ENCODE measurements at regions not wholly inside any gene's neighbourhood (a gene's known extent, or its start where the extent isn't known, plus 50 kb on each side); places are given as distances from the start of the nearest gene placed in this dataset.

- H3K27me3 ChIP-seq (ENCODE audit: control insufficient read depth in 3 of 3, insufficient read depth in 3 of 3, low read length in 3 of 3) = no peaks in the 10 kb centered on the region
- FAIRE-seq = no peak
- H3K4me1 ChIP-seq (ENCODE audit: control insufficient read depth in 3 of 3, insufficient read depth in 2 of 3, low read depth in 1 of 3, low read length in 2 of 3) = peaks cover 0 to 3% (median 0%) of the 10 kb centered on the region in 3 donors
- H3K9me3 ChIP-seq (ENCODE audit: control insufficient read depth in 2 of 2, insufficient read depth in 1 of 2, low read depth in 1 of 2, low read length in 1 of 2) = no peaks in the 10 kb centered on the region
- WGBS, 3 donors = 65 to 77% (median 68%) methylated on average over 2 of the region's 2 CpGs
- no peak for DNase-seq
- H3K36me3 ChIP-seq (ENCODE audit: control insufficient read depth in 3 of 3, insufficient read depth in 2 of 3, low read depth in 1 of 3, low read length in 3 of 3) = no peaks in the 10 kb centered on the region
- H3K27ac ChIP-seq (ENCODE audit: low read depth in 1 of 3, low read length in 2 of 3) = no peak overlapping the region
- H3K4me3 ChIP-seq (ENCODE audit: low read depth in 1 of 3, low read length in 3 of 3) = no peak overlapping the region
These were observed 260.6 kb upstream of the MAGI2 start for GRCh38 chr7:79714081-79714480.

- WGBS, 3 donors = 31 to 51% (median 34%) methylated on average over 1 of the region's 1 CpG
- DNase-seq (no peak), FAIRE-seq (no peak)
- Histone ChIP-seq H3K27ac (ENCODE audit: low read depth in 1 of 3, low read length in 2 of 3) (no peak overlapping the region), H3K9me3 (ENCODE audit: control insufficient read depth in 2 of 2, insufficient read depth in 1 of 2, low read depth in 1 of 2, low read length in 1 of 2) (no peaks in the 10 kb centered on the region), H3K36me3 (ENCODE audit: control insufficient read depth in 3 of 3, insufficient read depth in 2 of 3, low read depth in 1 of 3, low read length in 3 of 3) (no peaks in the 10 kb centered on the region), H3K4me1 (ENCODE audit: control insufficient read depth in 3 of 3, insufficient read depth in 2 of 3, low read depth in 1 of 3, low read length in 2 of 3) (peaks cover 0 to 3% (median 0%) of the 10 kb centered on the region in 3 donors), H3K27me3 (ENCODE audit: control insufficient read depth in 3 of 3, insufficient read depth in 3 of 3, low read length in 3 of 3) (no peaks in the 10 kb centered on the region), H3K4me3 (ENCODE audit: low read depth in 1 of 3, low read length in 3 of 3) (no peak overlapping the region)
These were observed 259.8 kb upstream of the MAGI2 start for GRCh38 chr7:79713276-79713675.

GRCh38 chr7:79711660-79712059 lies 258.2 kb upstream of the MAGI2 start:
- Histone ChIP-seq H3K27ac (ENCODE audit: low read depth in 1 of 3, low read length in 2 of 3) (no peak overlapping the region), H3K4me1 (ENCODE audit: control insufficient read depth in 3 of 3, insufficient read depth in 2 of 3, low read depth in 1 of 3, low read length in 2 of 3) (peaks cover 0 to 3% (median 0%) of the 10 kb centered on the region in 3 donors), H3K4me3 (ENCODE audit: low read depth in 1 of 3, low read length in 3 of 3) (no peak overlapping the region), H3K36me3 (ENCODE audit: control insufficient read depth in 3 of 3, insufficient read depth in 2 of 3, low read depth in 1 of 3, low read length in 3 of 3) (no peaks in the 10 kb centered on the region), H3K27me3 (ENCODE audit: control insufficient read depth in 3 of 3, insufficient read depth in 3 of 3, low read length in 3 of 3) (no peaks in the 10 kb centered on the region), H3K9me3 (ENCODE audit: control insufficient read depth in 2 of 2, insufficient read depth in 1 of 2, low read depth in 1 of 2, low read length in 1 of 2) (no peaks in the 10 kb centered on the region)
- WGBS, 3 donors = 60 to 76% (median 68%) methylated on average over 4 of the region's 4 CpGs
- DNase-seq (no peak), FAIRE-seq (no peak)

- no peak for FAIRE-seq
These were observed 256.3 kb upstream of the MAGI2 start for GRCh38 chr7:79709574-79710409.

GRCh38 chr7:79702116-79702515 lies 248.6 kb upstream of the MAGI2 start:
- H3K36me3 ChIP-seq (ENCODE audit: control insufficient read depth in 3 of 3, insufficient read depth in 2 of 3, low read depth in 1 of 3, low read length in 3 of 3) = no peaks in the 10 kb centered on the region
- DNase-seq (no peak), FAIRE-seq (no peak)
- H3K9me3 ChIP-seq (ENCODE audit: control insufficient read depth in 2 of 2, insufficient read depth in 1 of 2, low read depth in 1 of 2, low read length in 1 of 2) = peaks cover 0 to 2% of the 10 kb centered on the region in 2 donors
- no peaks in the 10 kb centered on the region for H3K27me3 ChIP-seq (ENCODE audit: control insufficient read depth in 3 of 3, insufficient read depth in 3 of 3, low read length in 3 of 3)
- 75 to 94% (median 90%) methylated on average over 1 of the region's 1 CpG for WGBS, 3 donors
- no peak overlapping the region for H3K27ac ChIP-seq (ENCODE audit: low read depth in 1 of 3, low read length in 2 of 3)
- H3K4me1 ChIP-seq (ENCODE audit: control insufficient read depth in 3 of 3, insufficient read depth in 2 of 3, low read depth in 1 of 3, low read length in 2 of 3) = no peaks in the 10 kb centered on the region
- H3K4me3 ChIP-seq (ENCODE audit: low read depth in 1 of 3, low read length in 3 of 3) = no peak overlapping the region

More at GRCh38 chr7:79709574-79710409, 256.3 kb upstream of the MAGI2 start:
- 13 to 46% (median 31%) methylated on average over 5 of the region's 5 CpGs for WGBS, 3 donors
- H3K36me3 ChIP-seq (ENCODE audit: control insufficient read depth in 3 of 3, insufficient read depth in 2 of 3, low read depth in 1 of 3, low read length in 3 of 3) = no peaks in the 10 kb centered on the region
- H3K4me1 ChIP-seq (ENCODE audit: control insufficient read depth in 3 of 3, insufficient read depth in 2 of 3, low read depth in 1 of 3, low read length in 2 of 3) = peaks cover 0 to 3% (median 0%) of the 10 kb centered on the region in 3 donors
- no peak overlapping the region for H3K27ac ChIP-seq (ENCODE audit: low read depth in 1 of 3, low read length in 2 of 3)
- H3K4me3 ChIP-seq (ENCODE audit: low read depth in 1 of 3, low read length in 3 of 3) = no peak overlapping the region
- no peaks in the 10 kb centered on the region for H3K9me3 ChIP-seq (ENCODE audit: control insufficient read depth in 2 of 2, insufficient read depth in 1 of 2, low read depth in 1 of 2, low read length in 1 of 2)
- no peaks in the 10 kb centered on the region for H3K27me3 ChIP-seq (ENCODE audit: control insufficient read depth in 3 of 3, insufficient read depth in 3 of 3, low read length in 3 of 3)
- peak in 1 of 2 donors; percentile 84 for DNase-seq

GRCh38 chr7:79692015-79692414 lies 238.5 kb upstream of the MAGI2 start:
- Histone ChIP-seq H3K27me3 (ENCODE audit: control insufficient read depth in 3 of 3, insufficient read depth in 3 of 3, low read length in 3 of 3) (no peaks in the 10 kb centered on the region), H3K9me3 (ENCODE audit: control insufficient read depth in 2 of 2, insufficient read depth in 1 of 2, low read depth in 1 of 2, low read length in 1 of 2) (peaks cover 0 to 4% of the 10 kb centered on the region in 2 donors), H3K27ac (ENCODE audit: low read depth in 1 of 3, low read length in 2 of 3) (no peak overlapping the region), H3K4me3 (ENCODE audit: low read depth in 1 of 3, low read length in 3 of 3) (no peak overlapping the region), H3K4me1 (ENCODE audit: control insufficient read depth in 3 of 3, insufficient read depth in 2 of 3, low read depth in 1 of 3, low read length in 2 of 3) (peaks cover 0 to 3% (median 0%) of the 10 kb centered on the region in 3 donors), H3K36me3 (ENCODE audit: control insufficient read depth in 3 of 3, insufficient read depth in 2 of 3, low read depth in 1 of 3, low read length in 3 of 3) (no peaks in the 10 kb centered on the region)
- no peak for DNase-seq
- 73 to 80% (median 78%) methylated on average over 3 of the region's 3 CpGs for WGBS, 3 donors
- no peak for FAIRE-seq

GRCh38 chr7:79691074-79691473 lies 237.6 kb upstream of the MAGI2 start:
- H3K4me1 ChIP-seq (ENCODE audit: control insufficient read depth in 3 of 3, insufficient read depth in 2 of 3, low read depth in 1 of 3, low read length in 2 of 3) = peaks cover 0 to 3% (median 0%) of the 10 kb centered on the region in 3 donors
- H3K9me3 ChIP-seq (ENCODE audit: control insufficient read depth in 2 of 2, insufficient read depth in 1 of 2, low read depth in 1 of 2, low read length in 1 of 2) = peaks cover 0 to 4% of the 10 kb centered on the region in 2 donors
- H3K36me3 ChIP-seq (ENCODE audit: control insufficient read depth in 3 of 3, insufficient read depth in 2 of 3, low read depth in 1 of 3, low read length in 3 of 3) = no peaks in the 10 kb centered on the region
- DNase-seq = peak; percentile 6 to 28
- WGBS, 3 donors = 12 to 55% (median 32%) methylated on average over 2 of the region's 2 CpGs
- no peak overlapping the region for H3K4me3 ChIP-seq (ENCODE audit: low read depth in 1 of 3, low read length in 3 of 3)
- H3K27me3 ChIP-seq (ENCODE audit: control insufficient read depth in 3 of 3, insufficient read depth in 3 of 3, low read length in 3 of 3) = no peaks in the 10 kb centered on the region
- no peak for FAIRE-seq
- no peak overlapping the region for H3K27ac ChIP-seq (ENCODE audit: low read depth in 1 of 3, low read length in 2 of 3)

- Histone ChIP-seq H3K4me1 (ENCODE audit: control insufficient read depth in 3 of 3, insufficient read depth in 2 of 3, low read depth in 1 of 3, low read length in 2 of 3) (no peaks in the 10 kb centered on the region), H3K9me3 (ENCODE audit: control insufficient read depth in 2 of 2, insufficient read depth in 1 of 2, low read depth in 1 of 2, low read length in 1 of 2) (no peaks in the 10 kb centered on the region), H3K27ac (ENCODE audit: low read depth in 1 of 3, low read length in 2 of 3) (no peak overlapping the region), H3K27me3 (ENCODE audit: control insufficient read depth in 3 of 3, insufficient read depth in 3 of 3, low read length in 3 of 3) (no peaks in the 10 kb centered on the region), H3K36me3 (ENCODE audit: control insufficient read depth in 3 of 3, insufficient read depth in 2 of 3, low read depth in 1 of 3, low read length in 3 of 3) (no peaks in the 10 kb centered on the region), H3K4me3 (ENCODE audit: low read depth in 1 of 3, low read length in 3 of 3) (no peak overlapping the region)
- DNase-seq = no peak
- 64 to 72% (median 66%) methylated on average over 2 of the region's 2 CpGs for WGBS, 3 donors
- no peak for FAIRE-seq
These were observed 230.9 kb upstream of the MAGI2 start for GRCh38 chr7:79684384-79684783.

Data from small intestine (tissue), 7 donors.